GM20000 (cell line): ENCODE measurements at regions not wholly inside any gene's neighbourhood (a gene's known extent, or its start where the extent isn't known, plus 50 kb on each side); places are given as distances from the start of the nearest gene placed in this dataset.

Source experiments
- DNase-seq: peaks from one replicate; pipeline ENCODE4 v3.0.0; 2012; ENCODE audit warnings: low spot score
- TF ChIP-seq, protein P1 (sequence below): IDR thresholded peaks from 2 replicates; pipeline ENCODE4 v1.5.1; 2012; ENCODE audit warnings: mild to moderate bottlenecking, control low read depth; ENCODE audit errors: extremely low read depth, missing control alignments

- TF ChIP-seq, protein P1, sequence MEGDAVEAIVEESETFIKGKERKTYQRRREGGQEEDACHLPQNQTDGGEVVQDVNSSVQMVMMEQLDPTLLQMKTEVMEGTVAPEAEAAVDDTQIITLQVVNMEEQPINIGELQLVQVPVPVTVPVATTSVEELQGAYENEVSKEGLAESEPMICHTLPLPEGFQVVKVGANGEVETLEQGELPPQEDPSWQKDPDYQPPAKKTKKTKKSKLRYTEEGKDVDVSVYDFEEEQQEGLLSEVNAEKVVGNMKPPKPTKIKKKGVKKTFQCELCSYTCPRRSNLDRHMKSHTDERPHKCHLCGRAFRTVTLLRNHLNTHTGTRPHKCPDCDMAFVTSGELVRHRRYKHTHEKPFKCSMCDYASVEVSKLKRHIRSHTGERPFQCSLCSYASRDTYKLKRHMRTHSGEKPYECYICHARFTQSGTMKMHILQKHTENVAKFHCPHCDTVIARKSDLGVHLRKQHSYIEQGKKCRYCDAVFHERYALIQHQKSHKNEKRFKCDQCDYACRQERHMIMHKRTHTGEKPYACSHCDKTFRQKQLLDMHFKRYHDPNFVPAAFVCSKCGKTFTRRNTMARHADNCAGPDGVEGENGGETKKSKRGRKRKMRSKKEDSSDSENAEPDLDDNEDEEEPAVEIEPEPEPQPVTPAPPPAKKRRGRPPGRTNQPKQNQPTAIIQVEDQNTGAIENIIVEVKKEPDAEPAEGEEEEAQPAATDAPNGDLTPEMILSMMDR: no peak
- DNase-seq: no peak
Measured at GRCh38 chr3:74167926-74168325, 446.5 kb downstream of the CNTN3 start.

- TF ChIP-seq, protein P1: no peak
- no peak for DNase-seq
Measured at GRCh38 chr3:74165211-74165610, 449.2 kb downstream of the CNTN3 start.

DNA sequence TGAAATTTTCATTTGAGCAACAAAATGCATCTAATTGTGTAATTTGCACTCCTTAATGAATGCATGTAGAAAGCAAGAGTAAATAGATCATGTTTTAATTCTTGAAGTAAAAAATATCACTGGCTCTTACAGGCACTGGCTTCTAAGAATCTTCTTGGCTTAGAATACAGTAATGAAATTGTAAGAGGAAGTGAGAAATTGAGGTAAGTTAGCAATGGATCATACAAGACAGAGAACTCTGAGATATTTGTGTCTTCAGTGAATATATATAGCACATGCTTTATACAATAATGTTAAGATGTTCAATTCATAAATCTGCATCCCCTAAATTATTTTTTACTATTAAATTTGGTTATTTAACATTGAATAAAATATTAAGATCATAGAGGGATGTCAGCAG, 465.0 kb downstream of the CNTN3 start:
- DNase-seq: no peak
- TF ChIP-seq, protein P1: no peak

- no peak for DNase-seq
- TF ChIP-seq, protein P1: no peak
Measured at GRCh38 chr3:74145277-74145676, 469.2 kb downstream of the CNTN3 start.

GRCh38 chr3:74139648-74140047, 474.8 kb downstream of the CNTN3 start:
- DNase-seq: no peak
- TF ChIP-seq, protein P1: no peak

DNA sequence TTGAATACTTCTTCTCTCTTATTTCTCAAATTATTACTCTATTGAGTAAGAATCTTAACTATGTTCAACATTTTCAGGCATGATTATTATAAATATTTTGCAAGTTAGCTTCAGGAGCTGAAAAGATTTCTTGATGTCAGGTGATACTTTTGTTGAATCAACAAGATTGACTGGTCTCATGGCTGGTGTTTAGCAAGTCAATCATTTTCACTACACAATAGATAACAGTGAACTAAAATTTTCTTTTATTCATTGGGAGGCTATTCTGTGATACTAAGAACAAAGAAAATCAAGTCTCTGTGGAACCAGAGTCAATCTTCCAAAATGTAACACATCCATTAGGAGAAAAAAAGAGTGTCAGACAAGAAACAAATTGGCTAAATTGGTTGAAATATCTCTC, 476.7 kb downstream of the CNTN3 start:
- TF ChIP-seq, protein P1: no peak
- DNase-seq: no peak

DNA sequence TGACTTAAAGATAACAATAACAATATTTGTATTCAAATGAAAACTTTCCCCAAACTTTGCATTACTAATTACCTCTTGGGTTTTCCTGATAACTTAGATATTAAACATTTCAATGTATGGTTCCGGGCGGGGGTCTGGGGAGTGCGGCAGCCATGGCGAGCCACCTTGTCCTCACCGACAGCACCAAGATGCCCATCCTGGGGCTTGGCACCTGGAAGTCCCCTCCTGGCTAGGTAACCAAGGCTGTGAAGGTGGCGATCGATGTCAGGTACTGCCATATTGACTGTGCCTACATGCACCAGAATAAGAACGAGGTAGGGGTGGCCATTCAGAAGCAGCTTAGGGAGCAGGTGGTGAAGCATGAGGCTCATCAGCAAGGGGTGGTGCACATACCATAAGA, 478.7 kb downstream of the CNTN3 start:
- TF ChIP-seq, protein P1: no peak
- DNase-seq: no peak
